Left ventricle myocardium inferior (tissue), 1 donor: ENCODE measurements at regions not wholly inside any gene's neighbourhood (a gene's known extent, or its start where the extent isn't known, plus 50 kb on each side); places are given as distances from the start of the nearest gene placed in this dataset.

Experiments
- DNase-seq: peaks from one replicate; pipeline ENCODE4 v3.0.0-alpha.2; 2020
- H3K27ac ChIP-seq: fragments of 200-600 bp; replicated peaks from 2 replicates; pipeline ENCODE4 v1.8.0; 2021
- H3K27me3 ChIP-seq: fragments of 200-600 bp; 2 replicates; pipeline ENCODE4 v1.8.0; 2021; ENCODE audit warnings: low read depth
- H3K36me3 ChIP-seq: fragments of 200-600 bp; 2 replicates; pipeline ENCODE4 v1.8.0; 2021
- H3K4me1 ChIP-seq: fragments of 200-600 bp; 2 replicates; pipeline ENCODE4 v1.8.0; 2021
- H3K4me3 ChIP-seq: fragments of 200-600 bp; 2 replicates; pipeline ENCODE4 v1.8.0; 2021; ENCODE audit warnings: mild to moderate bottlenecking, moderate library complexity
- H3K9me3 ChIP-seq: fragments of 200-600 bp; replicated peaks from 2 replicates; pipeline ENCODE4 v1.8.0; 2021
- CTCF ChIP-seq: fragments of 200-600 bp; IDR thresholded peaks from 2 replicates; pipeline ENCODE4 v1.8.0; 2021; ENCODE audit warnings: antibody characterized with exemption, mild to moderate bottlenecking, borderline replicate concordance
- intact Hi-C: fragments of 100-400 bp; cut with micrococcal nuclease; formaldehyde crosslinking; loops from one replicate; pipeline ENCODE4 v1.11.0; 2022
- donor health status: DM: no; HTN: yes; CAD: no; lungs with severe emphysema.

GRCh38 chr4:126445596-126445995, 1130.8 kb downstream of the FAT4 start:
- no peak for DNase-seq
- no peak for TF ChIP-seq CTCF
- H3K9me3 ChIP-seq = no peaks in the 10 kb centered on the region
- H3K27ac ChIP-seq = no peak overlapping the region
- no peaks in the 10 kb centered on the region for H3K27me3 ChIP-seq
- H3K4me1 ChIP-seq = peaks cover 8% of the 10 kb centered on the region
- intact Hi-C loops = no loop called here
- no peaks in the 10 kb centered on the region for H3K36me3 ChIP-seq
- H3K4me3 ChIP-seq = no peak overlapping the region

GRCh38 chr4:126446917-126447316, 1132.2 kb downstream of the FAT4 start:
- Histone ChIP-seq H3K36me3 (no peaks in the 10 kb centered on the region), H3K27ac (no peak overlapping the region), H3K27me3 (no peaks in the 10 kb centered on the region), H3K4me1 (no peaks in the 10 kb centered on the region), H3K9me3 (no peaks in the 10 kb centered on the region), H3K4me3 (no peak overlapping the region)
- no peak for DNase-seq
- TF ChIP-seq CTCF = no peak
- intact Hi-C loops = no loop called here

GRCh38 chr4:126448086-126448845, 1133.5 kb downstream of the FAT4 start:
- intact Hi-C loops = no loop called here
- no peak for TF ChIP-seq CTCF
- no peaks in the 10 kb centered on the region for H3K27me3 ChIP-seq
- no peaks in the 10 kb centered on the region for H3K9me3 ChIP-seq
- no peak overlapping the region for H3K27ac ChIP-seq
- no peak for DNase-seq
- no peaks in the 10 kb centered on the region for H3K4me1 ChIP-seq
- H3K36me3 ChIP-seq = no peaks in the 10 kb centered on the region
- H3K4me3 ChIP-seq = no peak overlapping the region

- TF ChIP-seq CTCF = no peak
- intact Hi-C loops = no loop called here
- Histone ChIP-seq H3K36me3 (no peaks in the 10 kb centered on the region), H3K27ac (no peak overlapping the region), H3K27me3 (no peaks in the 10 kb centered on the region), H3K9me3 (no peaks in the 10 kb centered on the region), H3K4me3 (no peak overlapping the region), H3K4me1 (no peaks in the 10 kb centered on the region)
- DNase-seq = no peak
Observed at GRCh38 chr4:126451237-126451873, 1136.6 kb downstream of the FAT4 start.

- H3K36me3 ChIP-seq = no peaks in the 10 kb centered on the region
- intact Hi-C loops = no loop called here
- DNase-seq = no peak
- no peaks in the 10 kb centered on the region for H3K4me1 ChIP-seq
- no peak overlapping the region for H3K4me3 ChIP-seq
- no peak overlapping the region for H3K27ac ChIP-seq
- no peaks in the 10 kb centered on the region for H3K27me3 ChIP-seq
- no peaks in the 10 kb centered on the region for H3K9me3 ChIP-seq
- no peak for TF ChIP-seq CTCF
Observed at GRCh38 chr4:126455865-126456264, 1141.1 kb downstream of the FAT4 start.
